ENCODE measurements at regions not wholly inside any gene's neighbourhood (a gene's known extent, or its start where the extent isn't known, plus 50 kb on each side); places are given as distances from the start of the nearest gene placed in this dataset.

DNA sequence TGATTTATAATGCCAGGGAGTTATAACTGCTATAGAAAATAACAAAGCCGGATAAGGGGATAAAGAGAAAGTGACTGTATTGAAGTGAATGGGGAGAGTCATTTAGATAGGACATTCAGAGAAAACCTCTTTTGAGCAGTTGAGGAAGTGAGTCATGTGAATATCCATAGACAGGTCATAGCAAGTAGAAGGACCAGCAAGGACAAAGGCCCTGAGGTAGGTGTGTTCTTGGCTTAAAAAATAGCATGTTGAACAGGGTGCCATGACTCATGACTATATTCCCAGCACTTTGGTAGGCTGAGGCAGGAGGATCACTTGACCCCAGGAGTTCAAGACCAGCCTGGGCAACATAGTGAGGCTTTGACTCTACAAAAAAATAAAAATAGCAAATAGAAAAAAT lies 51.5 kb upstream of the RAP1B start (continued):
- TF ChIP-seq, protein P1, sequence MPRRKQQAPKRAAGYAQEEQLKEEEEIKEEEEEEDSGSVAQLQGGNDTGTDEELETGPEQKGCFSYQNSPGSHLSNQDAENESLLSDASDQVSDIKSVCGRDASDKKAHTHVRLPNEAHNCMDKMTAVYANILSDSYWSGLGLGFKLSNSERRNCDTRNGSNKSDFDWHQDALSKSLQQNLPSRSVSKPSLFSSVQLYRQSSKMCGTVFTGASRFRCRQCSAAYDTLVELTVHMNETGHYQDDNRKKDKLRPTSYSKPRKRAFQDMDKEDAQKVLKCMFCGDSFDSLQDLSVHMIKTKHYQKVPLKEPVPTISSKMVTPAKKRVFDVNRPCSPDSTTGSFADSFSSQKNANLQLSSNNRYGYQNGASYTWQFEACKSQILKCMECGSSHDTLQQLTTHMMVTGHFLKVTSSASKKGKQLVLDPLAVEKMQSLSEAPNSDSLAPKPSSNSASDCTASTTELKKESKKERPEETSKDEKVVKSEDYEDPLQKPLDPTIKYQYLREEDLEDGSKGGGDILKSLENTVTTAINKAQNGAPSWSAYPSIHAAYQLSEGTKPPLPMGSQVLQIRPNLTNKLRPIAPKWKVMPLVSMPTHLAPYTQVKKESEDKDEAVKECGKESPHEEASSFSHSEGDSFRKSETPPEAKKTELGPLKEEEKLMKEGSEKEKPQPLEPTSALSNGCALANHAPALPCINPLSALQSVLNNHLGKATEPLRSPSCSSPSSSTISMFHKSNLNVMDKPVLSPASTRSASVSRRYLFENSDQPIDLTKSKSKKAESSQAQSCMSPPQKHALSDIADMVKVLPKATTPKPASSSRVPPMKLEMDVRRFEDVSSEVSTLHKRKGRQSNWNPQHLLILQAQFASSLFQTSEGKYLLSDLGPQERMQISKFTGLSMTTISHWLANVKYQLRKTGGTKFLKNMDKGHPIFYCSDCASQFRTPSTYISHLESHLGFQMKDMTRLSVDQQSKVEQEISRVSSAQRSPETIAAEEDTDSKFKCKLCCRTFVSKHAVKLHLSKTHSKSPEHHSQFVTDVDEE (CRISPR knock-in tag; IDR thresholded peaks at IDR 0.05): no peak
- no peak for TF ChIP-seq GLIS3 (CRISPR knock-in tag; IDR thresholded peaks at IDR 0.05)
- no peak for TF ChIP-seq RARB (CRISPR knock-in tag; IDR thresholded peaks at IDR 0.05)
- TF ChIP-seq TCF4 (CRISPR knock-in tag; IDR thresholded peaks at IDR 0.05; ENCODE audit: borderline replicate concordance): no peak
- TF ChIP-seq ZC3H10 (CRISPR knock-in tag; IDR thresholded peaks at IDR 0.05): no peak
- TF ChIP-seq PPARA (CRISPR knock-in tag; IDR thresholded peaks at IDR 0.05; ENCODE audit: borderline replicate concordance): no peak
- no peak for TF ChIP-seq ZFP3 (CRISPR knock-in tag; IDR thresholded peaks at IDR 0.05)
- no peak for TF ChIP-seq ZFP30 (CRISPR knock-in tag; IDR thresholded peaks at IDR 0.05)

DNA sequence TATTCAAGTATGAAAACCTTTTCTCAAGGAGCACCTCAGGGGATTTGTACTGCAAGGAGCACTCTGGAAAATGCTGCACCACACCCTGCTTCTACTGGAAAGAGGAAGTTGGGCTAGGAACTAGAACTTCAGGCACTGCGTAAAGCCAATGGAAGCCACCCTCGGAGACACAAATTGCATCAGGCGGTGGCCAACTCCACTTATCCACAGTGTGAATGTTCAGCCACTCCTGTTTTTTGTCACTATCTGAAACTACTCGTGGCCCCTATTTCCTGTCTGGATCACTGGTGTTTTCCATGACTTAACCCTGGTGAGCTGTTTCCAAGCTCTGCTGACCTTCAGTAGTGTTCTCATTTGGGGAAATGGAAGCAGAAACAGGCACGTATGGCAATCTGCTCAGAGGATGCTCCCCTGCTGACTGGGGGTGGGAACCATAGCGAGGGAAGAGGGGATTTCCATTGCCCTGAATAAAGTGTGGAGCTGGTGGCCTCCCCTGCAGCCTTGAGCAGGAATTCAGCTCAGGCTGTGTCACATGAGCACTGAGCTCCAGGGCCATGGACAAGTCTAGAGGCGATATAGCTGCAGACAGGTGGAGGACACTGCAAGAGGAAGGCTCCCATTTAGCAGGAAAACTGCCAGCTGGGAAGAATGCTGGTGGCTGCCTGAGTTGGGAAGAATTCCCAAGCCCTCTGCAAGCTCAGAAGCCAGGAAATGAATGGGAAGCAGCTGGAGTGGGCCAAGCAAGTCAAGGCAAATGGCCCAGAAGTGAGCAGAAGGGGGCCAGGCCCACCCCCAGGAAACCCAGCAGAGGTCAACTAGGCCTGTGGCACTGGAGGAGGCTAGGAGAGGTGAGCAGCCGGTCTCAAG lies 50.5 kb upstream of the RAP1B start:
- no peak for TF ChIP-seq CSDC2 (CRISPR knock-in tag; IDR thresholded peaks at IDR 0.05)
- no peak for TF ChIP-seq ZC3H10 (CRISPR knock-in tag; IDR thresholded peaks at IDR 0.05)
- TF ChIP-seq, protein P2, sequence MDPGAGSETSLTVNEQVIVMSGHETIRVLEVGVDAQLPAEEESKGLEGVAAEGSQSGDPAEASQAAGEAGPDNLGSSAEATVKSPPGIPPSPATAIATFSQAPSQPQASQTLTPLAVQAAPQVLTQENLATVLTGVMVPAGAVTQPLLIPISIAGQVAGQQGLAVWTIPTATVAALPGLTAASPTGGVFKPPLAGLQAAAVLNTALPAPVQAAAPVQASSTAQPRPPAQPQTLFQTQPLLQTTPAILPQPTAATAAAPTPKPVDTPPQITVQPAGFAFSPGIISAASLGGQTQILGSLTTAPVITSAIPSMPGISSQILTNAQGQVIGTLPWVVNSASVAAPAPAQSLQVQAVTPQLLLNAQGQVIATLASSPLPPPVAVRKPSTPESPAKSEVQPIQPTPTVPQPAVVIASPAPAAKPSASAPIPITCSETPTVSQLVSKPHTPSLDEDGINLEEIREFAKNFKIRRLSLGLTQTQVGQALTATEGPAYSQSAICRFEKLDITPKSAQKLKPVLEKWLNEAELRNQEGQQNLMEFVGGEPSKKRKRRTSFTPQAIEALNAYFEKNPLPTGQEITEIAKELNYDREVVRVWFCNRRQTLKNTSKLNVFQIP (CRISPR knock-in tag; IDR thresholded peaks at IDR 0.05; ENCODE audit: borderline replicate concordance, low read depth): no peak
- TF ChIP-seq ESRRG (CRISPR knock-in tag; IDR thresholded peaks at IDR 0.05): no peak
- no peak for TF ChIP-seq TCF4 (CRISPR knock-in tag; IDR thresholded peaks at IDR 0.05; ENCODE audit: borderline replicate concordance)
- TF ChIP-seq, protein P3, sequence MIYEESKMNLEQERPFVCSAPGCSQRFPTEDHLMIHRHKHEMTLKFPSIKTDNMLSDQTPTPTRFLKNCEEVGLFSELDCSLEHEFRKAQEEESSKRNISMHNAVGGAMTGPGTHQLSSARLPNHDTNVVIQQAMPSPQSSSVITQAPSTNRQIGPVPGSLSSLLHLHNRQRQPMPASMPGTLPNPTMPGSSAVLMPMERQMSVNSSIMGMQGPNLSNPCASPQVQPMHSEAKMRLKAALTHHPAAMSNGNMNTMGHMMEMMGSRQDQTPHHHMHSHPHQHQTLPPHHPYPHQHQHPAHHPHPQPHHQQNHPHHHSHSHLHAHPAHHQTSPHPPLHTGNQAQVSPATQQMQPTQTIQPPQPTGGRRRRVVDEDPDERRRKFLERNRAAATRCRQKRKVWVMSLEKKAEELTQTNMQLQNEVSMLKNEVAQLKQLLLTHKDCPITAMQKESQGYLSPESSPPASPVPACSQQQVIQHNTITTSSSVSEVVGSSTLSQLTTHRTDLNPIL (CRISPR knock-in tag; IDR thresholded peaks at IDR 0.05; ENCODE audit: low read depth): no peak
- TF ChIP-seq ARNTL (CRISPR knock-in tag; IDR thresholded peaks at IDR 0.05; ENCODE audit: borderline replicate concordance, low read depth): no peak
- ATAC-seq: no peak

DNA sequence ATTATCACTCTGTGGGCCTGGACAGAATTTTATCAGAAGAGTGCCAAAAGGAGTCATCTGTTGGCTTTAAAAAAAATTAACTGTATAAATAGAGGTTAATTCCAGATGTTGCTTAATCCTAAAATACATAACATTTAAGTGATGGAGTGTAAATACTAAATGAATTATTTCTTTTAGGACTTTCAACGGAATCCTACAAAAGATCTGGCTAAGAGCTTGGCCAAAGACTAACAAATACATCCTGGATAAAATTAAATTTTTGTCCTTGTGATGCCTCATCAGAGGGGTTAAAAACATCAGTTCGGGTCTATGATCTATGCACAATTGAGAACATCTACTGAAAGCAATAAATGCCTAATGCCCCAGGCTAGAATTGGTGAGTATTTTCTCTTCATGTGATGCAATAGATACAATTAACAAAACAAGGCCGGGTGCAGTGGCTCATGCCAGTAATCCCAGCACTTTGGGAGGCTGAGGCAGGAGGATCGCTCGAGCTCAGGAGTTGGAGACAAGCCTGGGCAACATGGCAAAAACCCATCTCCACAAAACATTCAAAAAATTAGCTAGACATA lies 49.8 kb upstream of the RAP1B start:
- TF ChIP-seq ZNF70 (CRISPR knock-in tag; IDR thresholded peaks at IDR 0.05): no peak
- TF ChIP-seq RARB (CRISPR knock-in tag; IDR thresholded peaks at IDR 0.05): no peak
- TF ChIP-seq GLIS3 (CRISPR knock-in tag; IDR thresholded peaks at IDR 0.05): no peak
- TF ChIP-seq ZC3H10 (CRISPR knock-in tag; IDR thresholded peaks at IDR 0.05): no peak
- TF ChIP-seq PPARA (CRISPR knock-in tag; IDR thresholded peaks at IDR 0.05; ENCODE audit: borderline replicate concordance): no peak
- TF ChIP-seq TCF4 (CRISPR knock-in tag; IDR thresholded peaks at IDR 0.05; ENCODE audit: borderline replicate concordance): no peak
- TF ChIP-seq, protein P3 (CRISPR knock-in tag; IDR thresholded peaks at IDR 0.05; ENCODE audit: low read depth): no peak
- TF ChIP-seq, protein P1 (CRISPR knock-in tag; IDR thresholded peaks at IDR 0.05): no peak
- TF ChIP-seq ZNF565 (CRISPR knock-in tag; conservative IDR thresholded peaks at IDR 0.05; ENCODE audit: low read depth): no peak
- no peak for TF ChIP-seq ARNTL (CRISPR knock-in tag; IDR thresholded peaks at IDR 0.05; ENCODE audit: borderline replicate concordance, low read depth)
- no peak for TF ChIP-seq CSDC2 (CRISPR knock-in tag; IDR thresholded peaks at IDR 0.05)
- no peak for ATAC-seq
